GM12872 (cell line): ENCODE measurements at regions not wholly inside any gene's neighbourhood (a gene's known extent, or its start where the extent isn't known, plus 50 kb on each side); places are given as distances from the start of the nearest gene placed in this dataset.

Experiments used
- TF ChIP-seq, protein P1 (sequence below): IDR thresholded peaks from 3 replicates; pipeline ENCODE4 v1.5.1; 2011; ENCODE audit warnings: low read depth, mild to moderate bottlenecking, low read length, moderate library complexity; ENCODE audit not compliant: insufficient read depth

DNA sequence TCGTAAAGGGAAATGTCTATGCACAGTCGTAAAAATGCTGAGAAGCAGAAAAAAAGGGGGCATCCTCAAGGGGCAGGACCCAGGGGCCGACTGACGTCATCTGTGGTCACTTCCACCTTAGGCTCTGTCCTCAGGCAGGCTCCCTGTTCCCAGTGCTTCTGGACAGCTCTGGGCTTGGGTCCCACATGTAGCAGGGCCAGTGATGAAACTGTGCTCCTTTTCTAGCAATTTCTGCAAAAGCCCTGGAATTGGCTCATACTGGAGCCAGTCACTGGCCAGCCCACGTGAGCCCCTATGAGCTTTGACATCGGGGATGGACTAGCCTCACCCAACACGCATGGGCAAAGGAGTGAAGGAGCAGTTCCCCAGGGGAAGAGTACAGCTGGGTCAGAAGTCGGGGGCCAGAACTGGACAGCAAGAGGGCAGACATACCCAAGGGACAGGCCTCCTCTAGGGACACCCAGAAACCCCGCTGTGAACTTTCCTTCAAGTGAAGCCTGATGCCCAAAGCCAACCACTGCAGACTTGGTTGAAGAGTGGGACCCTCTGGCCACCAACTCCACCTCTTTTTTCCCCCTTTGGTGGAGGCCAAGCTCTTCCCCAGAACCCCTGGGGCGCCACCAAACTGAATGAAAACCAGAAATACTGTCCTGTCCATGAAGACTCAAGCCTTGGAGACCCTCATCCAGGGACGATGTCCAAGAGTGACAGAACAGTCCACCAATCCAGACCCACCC is 1349.0 kb downstream of the BRD1 start:
- TF ChIP-seq, protein P1, sequence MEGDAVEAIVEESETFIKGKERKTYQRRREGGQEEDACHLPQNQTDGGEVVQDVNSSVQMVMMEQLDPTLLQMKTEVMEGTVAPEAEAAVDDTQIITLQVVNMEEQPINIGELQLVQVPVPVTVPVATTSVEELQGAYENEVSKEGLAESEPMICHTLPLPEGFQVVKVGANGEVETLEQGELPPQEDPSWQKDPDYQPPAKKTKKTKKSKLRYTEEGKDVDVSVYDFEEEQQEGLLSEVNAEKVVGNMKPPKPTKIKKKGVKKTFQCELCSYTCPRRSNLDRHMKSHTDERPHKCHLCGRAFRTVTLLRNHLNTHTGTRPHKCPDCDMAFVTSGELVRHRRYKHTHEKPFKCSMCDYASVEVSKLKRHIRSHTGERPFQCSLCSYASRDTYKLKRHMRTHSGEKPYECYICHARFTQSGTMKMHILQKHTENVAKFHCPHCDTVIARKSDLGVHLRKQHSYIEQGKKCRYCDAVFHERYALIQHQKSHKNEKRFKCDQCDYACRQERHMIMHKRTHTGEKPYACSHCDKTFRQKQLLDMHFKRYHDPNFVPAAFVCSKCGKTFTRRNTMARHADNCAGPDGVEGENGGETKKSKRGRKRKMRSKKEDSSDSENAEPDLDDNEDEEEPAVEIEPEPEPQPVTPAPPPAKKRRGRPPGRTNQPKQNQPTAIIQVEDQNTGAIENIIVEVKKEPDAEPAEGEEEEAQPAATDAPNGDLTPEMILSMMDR: no peak

DNA sequence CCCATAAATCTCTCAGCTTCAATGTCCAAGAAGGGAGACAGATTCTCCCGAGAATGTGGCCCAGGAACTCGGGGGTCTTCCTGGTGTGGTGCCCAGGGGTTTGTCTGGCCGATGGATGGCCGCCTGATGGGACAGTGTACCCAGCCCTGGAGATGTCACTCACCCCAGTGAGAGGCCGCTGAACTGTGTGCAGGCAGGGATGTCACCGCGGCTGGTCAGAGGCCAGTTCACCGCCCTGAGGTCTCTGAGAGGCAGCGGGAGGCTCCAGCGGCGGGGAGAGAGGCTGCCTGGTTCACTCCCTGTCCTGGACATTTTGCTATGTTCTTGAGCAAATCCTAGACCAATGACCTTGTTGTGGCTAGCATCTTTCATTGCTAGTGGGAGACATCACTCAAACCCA is 1349.5 kb downstream of the BRD1 start:
- TF ChIP-seq, protein P1: no peak

GRCh38 chr22:48477031-48477721 is 1350.5 kb downstream of the BRD1 start:
- TF ChIP-seq, protein P1: no peak

DNA sequence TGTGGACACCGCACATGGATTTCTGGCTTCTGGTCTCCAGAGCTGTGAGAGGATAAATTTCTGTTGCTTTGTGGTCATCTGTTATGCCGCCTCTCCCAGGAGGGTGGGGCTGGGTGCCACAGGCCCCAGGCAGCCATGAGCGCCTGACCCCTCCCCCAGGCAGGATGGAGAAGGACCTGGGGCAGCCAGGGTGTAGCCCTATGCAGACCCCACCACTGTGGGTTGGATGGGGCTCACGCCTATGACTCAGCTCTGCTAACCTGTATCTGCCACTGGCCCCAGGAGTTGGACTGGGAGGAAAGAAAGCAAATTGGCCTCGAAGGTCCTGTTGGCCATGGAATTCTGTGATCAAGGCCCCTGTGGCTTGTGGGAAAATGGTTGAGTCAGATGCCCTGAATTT is 1351.1 kb downstream of the BRD1 start:
- TF ChIP-seq, protein P1: no peak

- TF ChIP-seq, protein P1: no peak
These were observed 1351.9 kb downstream of the BRD1 start for GRCh38 chr22:48475661-48476345.

GRCh38 chr22:48474881-48475280 is 1352.8 kb downstream of the BRD1 start:
- TF ChIP-seq, protein P1: no peak

- TF ChIP-seq, protein P1: no peak
These were observed 1354.5 kb downstream of the BRD1 start for GRCh38 chr22:48473202-48473601.
